ENCODE measurements at regions not wholly inside any gene's neighbourhood (a gene's known extent, or its start where the extent isn't known, plus 50 kb on each side); places are given as distances from the start of the nearest gene placed in this dataset.

- Histone ChIP-seq H4K20me1 (ENCODE audit: insufficient read depth, low read depth, low read length) (no peaks in the 10 kb centered on the region), H3K36me3 (ENCODE audit: insufficient read depth, low read length) (no peaks in the 10 kb centered on the region), H3K27me3 (ENCODE audit: low read length) (no peaks in the 10 kb centered on the region), H3K9ac (ENCODE audit: low read length) (no peak overlapping the region), H3K9me2 (replicated peaks; ENCODE audit: insufficient read depth, low read length) (no peaks in the 10 kb centered on the region), H3K27ac (ENCODE audit: low read length) (no peak overlapping the region), H3K4me2 (ENCODE audit: low read depth, low read length, poor library complexity, severe bottlenecking) (no peak overlapping the region), H3K4me1 (ENCODE audit: low read length) (no peaks in the 10 kb centered on the region), H3K4me3 (ENCODE audit: low read length) (no peak overlapping the region), H3K9me3 (ENCODE audit: low read length) (no peaks in the 10 kb centered on the region), H2AFZ (ENCODE audit: low read length) (no peak overlapping the region), H3K79me2 (ENCODE audit: low read length) (no peaks in the 10 kb centered on the region)
- DNase-seq, result peak; percentile 73
These were observed 182.3 kb downstream of the RDH14 start for GRCh38 chr2:18378020-18378653.

GRCh38 chr2:18376936-18377335 is 183.5 kb downstream of the RDH14 start:
- H2AFZ ChIP-seq (ENCODE audit: low read length), result no peak overlapping the region
- H3K4me2 ChIP-seq (ENCODE audit: low read depth, low read length, poor library complexity, severe bottlenecking), result no peak overlapping the region
- H3K9me3 ChIP-seq (ENCODE audit: low read length), result no peaks in the 10 kb centered on the region
- DNase-seq, result no peak
- H3K9me2 ChIP-seq (replicated peaks; ENCODE audit: insufficient read depth, low read length), result no peaks in the 10 kb centered on the region
- H3K9ac ChIP-seq (ENCODE audit: low read length), result no peak overlapping the region
- H3K36me3 ChIP-seq (ENCODE audit: insufficient read depth, low read length), result no peaks in the 10 kb centered on the region
- no peaks in the 10 kb centered on the region for H3K79me2 ChIP-seq (ENCODE audit: low read length)
- no peaks in the 10 kb centered on the region for H3K4me1 ChIP-seq (ENCODE audit: low read length)
- H3K27ac ChIP-seq (ENCODE audit: low read length), result no peak overlapping the region
- H3K4me3 ChIP-seq (ENCODE audit: low read length), result no peak overlapping the region
- no peaks in the 10 kb centered on the region for H4K20me1 ChIP-seq (ENCODE audit: insufficient read depth, low read depth, low read length)
- no peaks in the 10 kb centered on the region for H3K27me3 ChIP-seq (ENCODE audit: low read length)

GRCh38 chr2:18373664-18374063 is 186.8 kb downstream of the RDH14 start:
- DNase-seq, result no peak
- Histone ChIP-seq H3K4me3 (ENCODE audit: low read length) (no peak overlapping the region), H3K4me1 (ENCODE audit: low read length) (no peaks in the 10 kb centered on the region), H4K20me1 (ENCODE audit: insufficient read depth, low read depth, low read length) (no peaks in the 10 kb centered on the region), H3K79me2 (ENCODE audit: low read length) (no peaks in the 10 kb centered on the region), H3K36me3 (ENCODE audit: insufficient read depth, low read length) (no peaks in the 10 kb centered on the region), H3K27ac (ENCODE audit: low read length) (no peak overlapping the region), H3K9me3 (ENCODE audit: low read length) (no peaks in the 10 kb centered on the region), H3K9ac (ENCODE audit: low read length) (no peak overlapping the region), H3K9me2 (replicated peaks; ENCODE audit: insufficient read depth, low read length) (no peaks in the 10 kb centered on the region), H2AFZ (ENCODE audit: low read length) (no peak overlapping the region), H3K4me2 (ENCODE audit: low read depth, low read length, poor library complexity, severe bottlenecking) (no peak overlapping the region), H3K27me3 (ENCODE audit: low read length) (no peaks in the 10 kb centered on the region)

GRCh38 chr2:18373081-18373480 is 187.4 kb downstream of the RDH14 start:
- Histone ChIP-seq H3K9ac (ENCODE audit: low read length) (no peak overlapping the region), H3K9me3 (ENCODE audit: low read length) (no peaks in the 10 kb centered on the region), H3K4me1 (ENCODE audit: low read length) (no peaks in the 10 kb centered on the region), H3K4me3 (ENCODE audit: low read length) (no peak overlapping the region), H3K4me2 (ENCODE audit: low read depth, low read length, poor library complexity, severe bottlenecking) (no peak overlapping the region), H3K36me3 (ENCODE audit: insufficient read depth, low read length) (no peaks in the 10 kb centered on the region), H4K20me1 (ENCODE audit: insufficient read depth, low read depth, low read length) (no peaks in the 10 kb centered on the region), H3K27me3 (ENCODE audit: low read length) (no peaks in the 10 kb centered on the region), H2AFZ (ENCODE audit: low read length) (no peak overlapping the region), H3K9me2 (replicated peaks; ENCODE audit: insufficient read depth, low read length) (no peaks in the 10 kb centered on the region), H3K79me2 (ENCODE audit: low read length) (no peaks in the 10 kb centered on the region), H3K27ac (ENCODE audit: low read length) (no peak overlapping the region)
- no peak for DNase-seq

- no peak overlapping the region for H2AFZ ChIP-seq (ENCODE audit: low read length)
- no peak for DNase-seq
These were observed 187.8 kb downstream of the RDH14 start for GRCh38 chr2:18372641-18373040.

GRCh38 chr2:18369760-18370159 is 190.7 kb downstream of the RDH14 start:
- no peaks in the 10 kb centered on the region for H3K4me1 ChIP-seq (ENCODE audit: low read length)
- no peaks in the 10 kb centered on the region for H4K20me1 ChIP-seq (ENCODE audit: insufficient read depth, low read depth, low read length)
- DNase-seq, result no peak
- no peak overlapping the region for H3K4me3 ChIP-seq (ENCODE audit: low read length)
- H3K9ac ChIP-seq (ENCODE audit: low read length), result no peak overlapping the region
- no peak overlapping the region for H3K27ac ChIP-seq (ENCODE audit: low read length)
- no peaks in the 10 kb centered on the region for H3K79me2 ChIP-seq (ENCODE audit: low read length)
- no peaks in the 10 kb centered on the region for H3K36me3 ChIP-seq (ENCODE audit: insufficient read depth, low read length)
- no peaks in the 10 kb centered on the region for H3K9me3 ChIP-seq (ENCODE audit: low read length)
- H3K27me3 ChIP-seq (ENCODE audit: low read length), result no peaks in the 10 kb centered on the region
- H2AFZ ChIP-seq (ENCODE audit: low read length), result no peak overlapping the region
- no peaks in the 10 kb centered on the region for H3K9me2 ChIP-seq (replicated peaks; ENCODE audit: insufficient read depth, low read length)
- no peak overlapping the region for H3K4me2 ChIP-seq (ENCODE audit: low read depth, low read length, poor library complexity, severe bottlenecking)

More at GRCh38 chr2:18372641-18373040, 187.8 kb downstream of the RDH14 start:
- H3K9me3 ChIP-seq (ENCODE audit: low read length), result no peaks in the 10 kb centered on the region
- no peak overlapping the region for H3K27ac ChIP-seq (ENCODE audit: low read length)
- H3K36me3 ChIP-seq (ENCODE audit: insufficient read depth, low read length), result no peaks in the 10 kb centered on the region
- H3K9me2 ChIP-seq (replicated peaks; ENCODE audit: insufficient read depth, low read length), result no peaks in the 10 kb centered on the region
- no peaks in the 10 kb centered on the region for H4K20me1 ChIP-seq (ENCODE audit: insufficient read depth, low read depth, low read length)
- H3K79me2 ChIP-seq (ENCODE audit: low read length), result no peaks in the 10 kb centered on the region
- H3K27me3 ChIP-seq (ENCODE audit: low read length), result no peaks in the 10 kb centered on the region
- H3K9ac ChIP-seq (ENCODE audit: low read length), result no peak overlapping the region
- no peak overlapping the region for H3K4me2 ChIP-seq (ENCODE audit: low read depth, low read length, poor library complexity, severe bottlenecking)
- no peak overlapping the region for H3K4me3 ChIP-seq (ENCODE audit: low read length)
- no peaks in the 10 kb centered on the region for H3K4me1 ChIP-seq (ENCODE audit: low read length)

GRCh38 chr2:18368008-18368407 is 192.4 kb downstream of the RDH14 start:
- Histone ChIP-seq H3K79me2 (ENCODE audit: low read length) (no peaks in the 10 kb centered on the region), H3K9me2 (replicated peaks; ENCODE audit: insufficient read depth, low read length) (no peaks in the 10 kb centered on the region), H3K4me2 (ENCODE audit: low read depth, low read length, poor library complexity, severe bottlenecking) (no peak overlapping the region), H3K9me3 (ENCODE audit: low read length) (no peaks in the 10 kb centered on the region), H3K27me3 (ENCODE audit: low read length) (no peaks in the 10 kb centered on the region), H3K9ac (ENCODE audit: low read length) (no peak overlapping the region), H3K4me1 (ENCODE audit: low read length) (no peaks in the 10 kb centered on the region), H3K36me3 (ENCODE audit: insufficient read depth, low read length) (no peaks in the 10 kb centered on the region), H3K4me3 (ENCODE audit: low read length) (no peak overlapping the region), H4K20me1 (ENCODE audit: insufficient read depth, low read depth, low read length) (no peaks in the 10 kb centered on the region), H2AFZ (ENCODE audit: low read length) (no peak overlapping the region), H3K27ac (ENCODE audit: low read length) (no peak overlapping the region)
- no peak for DNase-seq

- no peak overlapping the region for H3K4me2 ChIP-seq (ENCODE audit: low read depth, low read length, poor library complexity, severe bottlenecking)
- DNase-seq, result no peak
- H3K36me3 ChIP-seq (ENCODE audit: insufficient read depth, low read length), result no peaks in the 10 kb centered on the region
- no peaks in the 10 kb centered on the region for H3K27me3 ChIP-seq (ENCODE audit: low read length)
- no peaks in the 10 kb centered on the region for H3K79me2 ChIP-seq (ENCODE audit: low read length)
- no peaks in the 10 kb centered on the region for H4K20me1 ChIP-seq (ENCODE audit: insufficient read depth, low read depth, low read length)
- no peaks in the 10 kb centered on the region for H3K9me3 ChIP-seq (ENCODE audit: low read length)
- no peak overlapping the region for H3K4me3 ChIP-seq (ENCODE audit: low read length)
- no peaks in the 10 kb centered on the region for H3K9me2 ChIP-seq (replicated peaks; ENCODE audit: insufficient read depth, low read length)
- no peak overlapping the region for H2AFZ ChIP-seq (ENCODE audit: low read length)
- no peak overlapping the region for H3K9ac ChIP-seq (ENCODE audit: low read length)
- H3K27ac ChIP-seq (ENCODE audit: low read length), result no peak overlapping the region
- no peaks in the 10 kb centered on the region for H3K4me1 ChIP-seq (ENCODE audit: low read length)
These were observed 195.1 kb downstream of the RDH14 start for GRCh38 chr2:18365342-18365741.

GRCh38 chr2:18363348-18363747 is 197.1 kb downstream of the RDH14 start:
- Histone ChIP-seq H3K4me3 (ENCODE audit: low read length) (no peak overlapping the region), H3K9ac (ENCODE audit: low read length) (no peak overlapping the region), H3K4me1 (ENCODE audit: low read length) (no peaks in the 10 kb centered on the region), H3K9me2 (replicated peaks; ENCODE audit: insufficient read depth, low read length) (no peaks in the 10 kb centered on the region), H3K36me3 (ENCODE audit: insufficient read depth, low read length) (no peaks in the 10 kb centered on the region), H3K79me2 (ENCODE audit: low read length) (no peaks in the 10 kb centered on the region), H4K20me1 (ENCODE audit: insufficient read depth, low read depth, low read length) (no peaks in the 10 kb centered on the region), H3K27me3 (ENCODE audit: low read length) (no peaks in the 10 kb centered on the region), H2AFZ (ENCODE audit: low read length) (no peak overlapping the region), H3K4me2 (ENCODE audit: low read depth, low read length, poor library complexity, severe bottlenecking) (no peak overlapping the region), H3K9me3 (ENCODE audit: low read length) (no peaks in the 10 kb centered on the region), H3K27ac (ENCODE audit: low read length) (no peak overlapping the region)
- no peak for DNase-seq
